SK-MEL-5 (cell line): ENCODE measurements at regions not wholly inside any gene's neighbourhood (a gene's known extent, or its start where the extent isn't known, plus 50 kb on each side); places are given as distances from the start of the nearest gene placed in this dataset.
"Not testable (repeated sequence)": the region's sequence is repeated elsewhere in the genome, so short reads cannot be mapped to it uniquely, and the experiment has no call there.

ENCODE experiments used
- DNase-seq: peaks from one replicate; pipeline ENCODE4 v3.0.0-alpha.2; 2016; ENCODE audit warnings: low read depth, low spot score
- in situ Hi-C: cut with HindIII; loops from 2 replicates; pipeline ENCODE4 v1.10.0; 2016; ENCODE audit warnings: low sequenced_read_pairs, high pct_unique_total_duplicates, low pct_unique_long_range_greater_than_20kb

DNA sequence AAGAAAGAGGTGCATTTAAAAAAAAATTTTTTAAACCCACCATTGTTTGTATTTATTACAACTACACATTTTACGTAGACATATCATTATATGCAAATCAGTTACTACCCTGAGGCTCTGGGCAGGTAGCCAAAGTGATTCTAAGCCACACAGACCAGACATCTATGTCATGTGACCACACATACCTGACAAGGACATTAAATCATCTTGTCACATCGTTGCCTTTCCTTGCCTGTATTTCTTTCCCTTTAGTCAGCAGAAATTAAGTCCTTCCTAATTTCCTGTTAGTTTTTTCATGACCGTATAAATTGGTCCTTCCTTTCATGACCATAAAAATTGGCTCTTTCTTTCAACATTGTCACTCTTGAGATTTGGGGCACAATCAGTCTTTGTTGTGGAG, 134.2 kb upstream of the MARCHF11 start:
- in situ Hi-C loops, result no loop called here
- DNase-seq, result no peak

DNA sequence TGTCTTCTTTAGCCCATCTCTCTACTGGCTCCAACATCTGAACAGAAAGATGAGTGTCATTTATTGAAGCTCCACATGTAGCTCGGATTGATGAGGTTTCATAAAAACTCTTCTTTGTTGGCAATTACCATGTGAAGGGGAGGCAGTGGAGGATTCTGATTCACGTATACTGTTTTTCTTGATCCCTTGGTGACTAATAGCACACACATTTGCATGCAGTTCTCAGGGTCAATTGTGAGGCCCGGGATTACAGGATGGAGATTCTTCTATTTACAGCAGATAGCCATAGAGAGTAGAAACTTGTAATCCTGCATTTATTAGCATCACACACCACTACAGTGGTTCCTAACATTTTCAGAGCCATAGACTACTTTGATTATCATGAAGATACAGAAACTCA, 133.2 kb upstream of the MARCHF11 start:
- in situ Hi-C loops, result no loop called here
- no peak for DNase-seq

DNA sequence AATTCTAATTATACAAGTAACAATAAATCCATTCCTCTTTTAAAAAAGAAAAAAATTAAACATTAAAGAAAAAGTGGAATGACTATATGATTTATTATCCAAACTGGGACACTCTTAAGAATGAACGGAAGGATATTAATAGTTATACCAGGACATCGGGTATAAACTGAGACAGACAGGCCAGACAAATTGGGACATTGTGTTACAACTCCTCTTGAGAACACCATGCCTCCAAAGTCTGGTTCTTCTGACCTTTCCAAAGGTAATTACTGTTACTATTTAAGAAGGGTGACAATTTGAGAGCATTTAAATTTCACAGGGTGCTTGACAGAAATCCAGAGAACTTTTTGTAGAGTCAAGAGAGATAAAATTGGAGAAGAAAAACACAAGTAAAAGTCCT, 132.1 kb upstream of the MARCHF11 start:
- in situ Hi-C loops, result no loop called here
- DNase-seq, result no peak

DNA sequence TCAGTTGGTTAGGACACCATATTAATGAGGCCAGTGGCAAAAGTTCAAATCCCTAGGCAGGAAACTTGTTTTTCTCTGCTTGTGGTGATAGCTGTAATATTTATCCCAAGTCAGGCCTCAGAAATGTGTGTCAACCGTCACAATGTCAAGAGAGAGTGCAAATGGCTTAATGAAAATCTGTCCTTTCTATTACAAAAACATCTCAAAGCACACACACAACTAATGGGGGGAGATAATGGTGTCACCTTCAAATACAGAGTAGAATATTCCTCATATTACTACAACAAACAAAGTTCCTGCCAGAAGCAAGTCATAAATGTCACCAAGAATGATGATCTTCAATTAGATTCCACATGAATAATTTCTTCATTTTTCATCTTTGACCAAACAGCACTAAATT, 127.2 kb upstream of the MARCHF11 start:
- DNase-seq, result no peak
- in situ Hi-C loops, result no loop called here

DNA sequence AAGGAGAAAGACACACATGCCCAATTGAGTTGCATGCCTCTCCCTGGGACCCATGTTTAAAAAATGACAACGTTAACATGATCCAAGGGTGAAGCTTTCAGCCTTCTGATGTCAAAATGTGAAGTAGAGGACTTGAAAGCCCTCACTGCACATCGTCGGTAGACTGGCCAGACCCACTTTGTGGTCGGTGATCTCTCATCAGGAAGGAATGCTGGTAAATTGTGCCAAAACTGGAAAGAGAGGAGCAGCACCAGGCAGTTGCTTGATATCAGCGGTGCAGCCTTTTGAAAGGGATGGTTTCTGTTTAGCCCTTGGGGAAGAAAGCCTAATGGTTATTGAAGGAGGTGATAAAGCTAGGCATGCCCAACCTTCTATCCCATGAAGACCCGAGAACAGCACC, 125.3 kb upstream of the MARCHF11 start:
- no peak for DNase-seq
- in situ Hi-C loops, result no loop called here

DNA sequence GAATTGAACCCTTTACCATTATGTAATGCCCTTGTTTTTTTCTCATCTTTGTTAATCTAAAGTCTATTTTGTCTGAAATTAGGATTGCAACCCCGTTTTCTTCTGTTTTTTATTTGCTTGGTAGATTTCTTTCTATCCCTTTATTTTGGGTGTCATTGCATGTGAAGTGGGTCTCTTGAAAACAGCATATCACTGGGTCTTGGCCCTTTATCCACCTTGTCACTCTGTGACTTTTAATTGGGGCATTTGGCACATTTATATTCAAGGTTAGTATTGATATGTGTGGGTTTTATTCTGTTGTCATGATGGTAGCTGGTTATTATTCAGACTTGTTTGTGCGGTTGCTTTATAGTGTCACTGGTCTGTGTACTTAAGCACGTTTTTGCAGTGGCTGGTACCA, 117.4 kb upstream of the MARCHF11 start:
- DNase-seq, result no peak
- in situ Hi-C loops, result no loop called here

DNA sequence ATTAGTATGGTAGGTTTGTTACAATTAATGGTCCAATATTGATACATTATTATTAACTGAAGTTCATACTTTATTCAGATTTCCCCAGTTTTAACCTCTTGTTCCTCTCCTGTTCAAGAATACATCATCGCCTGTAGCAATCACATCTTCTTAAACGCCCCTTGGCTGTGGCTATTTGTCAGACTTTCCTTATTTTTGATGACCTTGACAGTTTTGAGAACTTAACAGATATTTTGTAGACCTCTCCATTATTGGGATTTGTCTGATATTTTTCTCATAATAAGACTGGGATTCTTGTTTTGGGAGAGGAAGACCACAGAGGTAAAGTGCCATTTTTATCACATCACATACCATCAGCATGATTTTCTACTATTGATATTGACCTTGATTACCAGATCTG, 112.3 kb upstream of the MARCHF11 start:
- in situ Hi-C loops, result no loop called here
- no peak for DNase-seq

DNA sequence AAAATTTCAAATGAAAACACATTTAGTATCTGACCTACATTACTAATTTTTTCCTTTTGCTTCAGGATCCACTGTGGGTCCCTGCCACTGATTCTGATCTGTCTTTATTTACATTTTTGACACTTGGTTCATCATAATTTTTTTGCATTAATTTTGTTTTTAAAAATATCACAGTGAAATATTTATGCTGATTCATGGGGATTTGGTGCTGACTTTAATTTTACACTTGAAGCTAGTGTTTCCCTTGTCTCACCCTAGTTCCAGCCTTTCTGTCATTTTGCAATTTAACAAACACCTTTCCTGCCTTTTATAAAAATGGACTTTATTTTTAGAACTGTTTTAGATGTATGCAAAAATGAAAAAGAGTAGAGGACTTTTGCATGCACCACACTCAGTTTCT, 111.9 kb upstream of the MARCHF11 start:
- no peak for DNase-seq
- in situ Hi-C loops, result no loop called here

DNA sequence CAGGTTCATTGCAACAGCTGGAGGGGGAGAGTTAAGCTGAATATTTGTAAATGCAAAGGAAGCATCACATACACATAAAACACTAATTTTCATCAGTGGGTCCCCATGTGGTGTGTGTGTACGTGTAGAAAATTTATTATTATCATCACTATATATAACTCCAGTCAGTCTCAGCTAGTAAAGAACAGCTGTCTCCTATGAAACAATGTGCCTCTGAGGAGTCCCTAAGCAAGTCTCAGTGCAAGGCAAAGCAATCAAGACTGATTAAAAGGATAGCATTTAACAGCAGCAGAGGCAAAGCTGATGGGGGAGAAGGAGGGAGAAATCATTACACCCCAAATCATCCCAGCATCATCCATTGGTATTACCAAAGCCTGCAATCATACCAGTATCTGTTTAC, 104.2 kb upstream of the MARCHF11 start:
- in situ Hi-C loops, result no loop called here
- DNase-seq, result no peak

DNA sequence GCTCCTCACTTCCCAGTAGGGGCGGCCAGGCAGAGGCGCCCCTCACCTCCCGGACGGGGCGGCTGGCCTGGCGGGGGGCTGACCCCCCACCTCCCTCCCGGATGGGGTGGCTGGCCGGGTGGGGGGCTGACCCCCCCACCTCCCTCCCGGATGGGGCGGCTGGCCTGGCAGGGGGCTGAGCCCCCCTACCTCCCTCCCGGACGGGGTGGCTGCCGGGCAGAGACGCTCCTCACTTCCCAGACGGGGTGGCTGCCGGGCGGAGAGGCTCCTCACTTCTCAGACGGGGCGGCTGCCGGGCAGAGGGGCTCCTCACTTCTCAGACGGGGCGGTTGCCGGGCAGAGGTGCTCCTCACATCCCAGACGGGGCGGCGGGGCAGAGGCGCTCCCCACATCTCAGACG, 97.3 kb upstream of the MARCHF11 start:
- in situ Hi-C loops, result not testable (repeated sequence)

DNA sequence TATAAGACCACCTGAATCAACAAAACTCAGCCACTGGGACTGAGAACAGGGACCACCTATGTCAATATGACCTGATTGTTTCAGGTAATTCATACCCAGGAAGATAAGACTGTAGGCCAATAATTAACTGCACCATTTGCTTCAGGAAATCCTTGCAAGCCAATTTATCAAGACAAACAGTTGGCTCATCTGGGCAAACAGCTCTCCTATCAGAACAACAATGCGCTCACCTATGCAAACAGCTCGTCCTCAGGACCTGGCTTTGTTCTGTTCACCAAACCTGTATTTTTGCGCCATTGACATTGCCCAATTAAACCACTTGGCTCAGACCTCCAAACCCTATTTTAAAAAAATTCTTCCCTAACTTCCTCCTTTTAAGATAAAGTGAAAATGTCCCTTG, 92.3 kb upstream of the MARCHF11 start:
- in situ Hi-C loops, result no loop called here

More for the DNA sequence above, 97.3 kb upstream of the MARCHF11 start:
- not testable (repeated sequence) for DNase-seq

DNA sequence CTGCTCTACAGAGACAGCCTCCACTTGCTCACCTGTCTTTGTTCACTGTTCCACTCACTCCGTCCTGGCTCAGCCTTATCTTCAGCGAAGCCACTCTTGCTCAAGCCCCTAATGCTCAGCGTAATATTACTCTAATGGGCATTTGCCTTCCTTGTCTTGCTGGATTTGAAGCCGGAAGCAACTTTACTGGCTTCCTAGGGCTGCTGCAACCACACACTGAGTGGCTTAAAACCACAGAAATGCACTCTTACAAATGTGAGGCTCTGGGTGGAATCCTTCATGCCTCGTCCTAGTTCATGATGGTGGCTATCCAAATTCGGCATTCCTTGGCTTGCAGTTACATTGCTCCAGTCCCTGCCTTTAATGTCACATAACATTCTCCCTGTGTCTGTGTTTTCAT, 85.5 kb upstream of the MARCHF11 start:
- no peak for DNase-seq
- in situ Hi-C loops, result no loop called here

More for the DNA sequence above, 92.3 kb upstream of the MARCHF11 start:
- DNase-seq, result no peak

DNA sequence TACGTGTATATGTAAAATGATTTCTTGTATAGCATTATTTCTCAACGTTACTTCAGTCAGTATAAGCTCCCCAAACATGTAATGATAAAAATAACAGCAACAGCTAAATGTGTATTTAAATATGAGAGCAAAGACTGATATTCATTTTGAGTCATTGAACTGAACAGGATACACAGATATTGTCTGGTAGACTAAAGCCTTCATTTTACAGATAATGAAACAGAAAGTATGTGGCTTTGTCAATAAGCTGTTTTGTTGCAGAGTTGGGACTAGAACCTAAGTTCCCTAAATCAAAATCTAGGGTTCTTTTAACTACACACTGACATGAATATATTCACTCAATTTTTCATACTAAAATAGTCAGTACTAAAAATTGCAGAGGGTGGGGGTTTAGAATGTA, 80.4 kb upstream of the MARCHF11 start:
- DNase-seq, result no peak
- in situ Hi-C loops, result no loop called here

DNA sequence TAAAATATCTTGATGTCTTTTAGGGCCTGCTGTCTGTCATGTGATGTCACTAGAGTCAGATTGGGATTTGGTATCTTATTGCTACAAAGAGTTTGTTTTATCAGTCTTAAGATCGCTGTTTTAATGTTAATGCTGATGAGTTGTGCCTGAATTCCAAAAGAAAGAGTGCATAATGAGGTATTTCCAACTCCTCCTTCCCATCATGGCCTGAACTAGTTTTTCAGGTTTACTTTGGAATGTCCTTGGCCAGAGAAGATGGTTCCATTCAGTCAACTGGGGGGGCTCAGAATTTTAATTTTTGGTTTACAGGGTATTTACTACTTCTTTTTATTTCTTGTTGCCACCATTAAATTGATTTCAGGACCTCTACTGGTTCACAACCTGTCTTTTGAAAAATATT, 74.3 kb upstream of the MARCHF11 start:
- no peak for DNase-seq
- in situ Hi-C loops, result no loop called here

DNA sequence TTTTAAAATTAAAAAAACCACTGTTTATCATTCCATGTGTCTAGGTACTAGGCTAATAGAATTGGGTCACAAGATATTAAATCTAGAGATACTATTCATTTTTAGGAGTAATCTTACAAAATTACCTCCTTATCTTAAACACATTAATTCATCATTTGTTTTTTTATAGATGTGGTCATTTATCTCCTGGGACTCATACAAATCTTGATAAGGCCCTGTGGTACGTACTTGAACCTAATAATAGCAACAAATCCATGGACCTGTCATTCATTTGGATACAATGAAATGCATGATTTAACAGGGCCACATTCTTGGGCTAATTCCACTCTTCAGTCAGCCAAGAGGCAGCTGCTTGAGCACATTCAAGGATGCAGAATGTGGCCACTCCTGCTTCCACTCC, 66.4 kb upstream of the MARCHF11 start:
- DNase-seq, result no peak
- in situ Hi-C loops, result no loop called here

DNA sequence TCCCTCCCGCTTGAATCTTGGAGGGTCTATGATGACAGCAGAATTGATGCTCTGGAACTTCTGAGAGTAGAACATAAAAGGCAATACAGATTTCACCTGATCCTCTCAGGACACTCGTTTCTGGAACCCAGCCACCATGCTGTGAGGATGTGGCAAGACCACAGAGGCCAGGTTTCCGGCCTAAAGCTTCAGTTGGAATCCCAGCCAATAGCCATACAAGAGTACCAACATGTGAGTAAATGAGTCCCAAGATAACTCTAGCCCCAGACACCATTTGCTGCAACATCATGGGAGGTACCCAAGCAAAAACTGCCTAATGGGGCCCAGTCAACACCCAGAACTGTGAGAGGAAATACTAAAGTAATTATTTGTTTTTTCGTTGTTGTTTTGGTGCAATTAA, 65.7 kb upstream of the MARCHF11 start:
- no peak for DNase-seq
- in situ Hi-C loops, result no loop called here

DNA sequence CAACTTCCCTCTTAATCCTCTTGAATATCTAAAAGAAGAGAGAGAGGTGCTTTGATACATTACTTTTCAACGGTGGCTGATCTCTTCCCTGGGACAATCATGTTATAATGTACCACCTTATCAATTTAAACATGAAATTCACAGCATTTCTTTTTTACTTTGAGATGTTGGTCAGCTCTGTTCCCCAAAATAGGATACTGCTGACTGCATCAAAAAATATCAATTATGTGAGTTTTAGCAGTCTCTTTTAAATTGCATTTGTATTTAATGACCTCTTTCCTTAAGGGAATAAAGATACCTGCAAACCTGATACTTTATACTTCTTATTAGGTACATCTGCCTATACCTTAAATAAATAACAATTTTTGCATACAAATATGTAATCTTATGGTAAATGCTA, 58.4 kb upstream of the MARCHF11 start:
- no peak for DNase-seq
- in situ Hi-C loops, result no loop called here

DNA sequence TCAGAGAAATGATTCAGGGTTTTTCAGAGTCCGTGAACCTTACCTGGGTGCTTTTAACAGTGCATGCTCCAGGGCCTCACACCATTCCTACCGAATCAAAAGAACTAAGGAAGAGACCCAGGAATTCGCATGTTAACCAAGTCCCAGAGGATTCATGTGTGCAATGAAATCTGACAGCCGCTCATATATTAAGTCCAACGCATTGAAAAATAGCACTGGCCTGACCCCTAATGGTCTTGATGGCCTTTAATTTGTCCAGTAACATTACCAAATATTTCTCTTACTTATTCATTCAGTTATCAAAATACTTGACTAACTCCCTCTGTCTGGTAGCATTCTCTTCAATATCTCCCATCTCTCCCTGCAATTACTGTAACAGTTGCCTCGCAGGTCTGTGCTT, 55.0 kb upstream of the MARCHF11 start:
- DNase-seq, result peak; percentile 43

DNA sequence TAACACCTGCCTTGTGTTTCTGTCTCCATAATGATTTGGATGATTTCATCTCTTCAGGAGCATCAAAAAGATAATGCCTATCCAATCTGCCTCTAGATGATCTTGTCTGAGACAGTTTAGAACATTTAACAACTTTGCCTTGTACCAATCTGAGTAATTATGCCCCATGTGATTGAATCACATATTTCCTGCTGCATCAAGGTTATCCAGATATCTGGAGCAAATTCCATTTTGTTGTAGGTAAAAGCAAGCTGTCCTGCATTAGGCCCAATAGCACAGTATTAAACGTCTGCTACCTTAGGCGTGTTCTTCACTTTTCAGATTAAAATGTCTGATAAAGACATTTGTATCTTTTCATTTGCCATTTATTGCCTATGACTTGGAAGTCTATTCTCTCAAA, 54.1 kb upstream of the MARCHF11 start:
- in situ Hi-C loops, result no loop called here
- no peak for DNase-seq

More for the DNA sequence above, 55.0 kb upstream of the MARCHF11 start:
- in situ Hi-C loops, result no loop called here

DNA sequence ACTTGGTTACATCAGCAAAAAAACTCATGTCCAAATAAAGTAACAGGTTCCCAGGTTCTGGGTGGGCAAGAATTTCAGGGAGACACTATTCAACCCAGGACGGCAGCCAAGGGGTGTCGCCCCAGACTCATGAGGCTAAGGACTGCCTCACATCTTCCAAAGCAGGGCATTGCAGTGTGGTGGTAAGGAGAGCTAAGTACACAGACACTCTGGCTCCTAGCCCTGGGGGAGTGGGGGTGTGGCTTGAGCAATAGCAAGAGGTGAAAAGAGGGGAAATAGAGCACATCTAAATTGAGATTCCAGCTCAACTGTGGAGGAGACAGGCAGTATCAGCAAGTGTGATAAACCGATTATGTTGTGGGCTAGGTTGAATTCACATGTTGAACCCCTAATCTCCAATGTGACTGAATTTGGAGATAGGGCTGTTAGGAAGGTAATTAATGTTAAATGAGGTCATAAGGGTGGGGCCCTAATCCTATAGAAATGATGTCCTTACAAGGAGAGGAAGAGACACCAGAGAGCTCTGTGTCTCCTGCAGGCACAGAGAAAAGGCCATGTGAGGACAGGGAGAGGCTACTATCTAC, 49.9 kb upstream of the MARCHF11 start:
- DNase-seq, result no peak
- in situ Hi-C loops, result no loop called here
